H1 (cell line): ENCODE measurements at regions not wholly inside any gene's neighbourhood (a gene's known extent, or its start where the extent isn't known, plus 50 kb on each side); places are given as distances from the start of the nearest gene placed in this dataset.

Experiments
- CTCF ChIA-PET: fragments of 300-600 bp; sonication (Branson Sonifier 250); formaldehyde crosslinking; loops from one replicate; lab custom pipeline; 2021; ENCODE audit not compliant: partially characterized antibody; lab: Charles Lee
- POLR2A ChIA-PET: fragments of 300-600 bp; sonication (Branson Sonifier 250); formaldehyde crosslinking; loops from one replicate; lab custom pipeline; 2021; ENCODE audit warnings: inconsistent platforms; ENCODE audit not compliant: partially characterized antibody; lab: Charles Lee
- DNase-seq, 2 experiments: peaks; one replicate each; pipeline versions ENCODE4 v3.0.0 to v3.0.0-alpha.2; 2010 to 2022; ENCODE audit warnings: low spot score in 2 of 2, low read depth in 1 of 2, mixed read lengths in 1 of 2
- FAIRE-seq: peaks from 2 replicates; lab custom pipeline; 2011; peaks lifted over from hg19 to GRCh38; lab: Jason Lieb, UNC
- H2AFZ ChIP-seq: 2 replicates; pipeline ENCODE4 v1.8.1; 2012; ENCODE audit warnings: low read length, inconsistent platforms
- H2AK5ac ChIP-seq: 2 replicates; pipeline ENCODE4 v1.6.1; 2013; ENCODE audit warnings: low read depth, low read length
- H2BK120ac ChIP-seq: replicated peaks from 2 replicates; pipeline ENCODE3; 2013; ENCODE audit warnings: low read depth, low read length, inconsistent platforms
- H2BK12ac ChIP-seq: 2 replicates; pipeline ENCODE4 v1.6.1; 2013; ENCODE audit warnings: low read depth, low read length
- H2BK15ac ChIP-seq: 2 replicates; pipeline ENCODE4 v1.6.1; 2013; ENCODE audit warnings: low read length
- H2BK20ac ChIP-seq: 2 replicates; pipeline ENCODE4 v1.6.1; 2013; ENCODE audit warnings: low read length
- H2BK5ac ChIP-seq: 2 replicates; pipeline ENCODE4 v1.6.1; 2013; ENCODE audit warnings: low read depth, low read length
- H3K14ac ChIP-seq: 2 replicates; pipeline ENCODE4 v1.6.1; 2013; ENCODE audit warnings: inconsistent platforms; ENCODE audit not compliant: insufficient read length
- H3K18ac ChIP-seq: 2 replicates; pipeline ENCODE4 v1.6.1; 2013; ENCODE audit warnings: low read length; ENCODE audit errors: extremely low read depth
- H3K23ac ChIP-seq: 2 replicates; pipeline ENCODE4 v1.6.1; 2013; ENCODE audit warnings: inconsistent platforms; ENCODE audit not compliant: insufficient read length
- H3K23me2 ChIP-seq: 2 replicates; pipeline ENCODE4 v1.6.1; 2013; ENCODE audit warnings: low read depth, low read length
- H3K27ac ChIP-seq: 2 replicates; pipeline ENCODE4 v1.6.1; 2011; ENCODE audit warnings: low read depth, low read length, inconsistent platforms
- H3K27me3 ChIP-seq, 4 experiments: replicated peaks in 1 of 4; 1 replicate in 1 of 4; 2 replicates in 3 of 4; pipeline versions ENCODE4 v1.6.1 to v1.8.1; 2011 to 2013; ENCODE audit warnings: low read length in 3 of 4, mild to moderate bottlenecking in 3 of 4, inconsistent platforms in 2 of 4, mixed read lengths in 2 of 4, moderate library complexity in 1 of 4; ENCODE audit not compliant: control insufficient read depth in 3 of 4, insufficient read depth in 3 of 4; ENCODE audit errors: extremely low read depth in 1 of 4
- H3K36me3 ChIP-seq, 4 experiments: 2 replicates each; pipeline versions ENCODE4 v1.6.1 to v1.8.1; 2011 to 2013; ENCODE audit warnings: mild to moderate bottlenecking in 4 of 4, low read length in 3 of 4, moderate library complexity in 2 of 4, control low read depth in 1 of 4, inconsistent platforms in 1 of 4; ENCODE audit not compliant: insufficient read depth in 4 of 4, control insufficient read depth in 2 of 4
- H3K4ac ChIP-seq: replicated peaks from 2 replicates; pipeline ENCODE3; 2013; ENCODE audit warnings: low read length, low read depth, mixed read lengths, inconsistent platforms; ENCODE audit not compliant: insufficient read length
- H3K4me1 ChIP-seq, 4 experiments: replicated peaks in 1 of 4; 1 replicate in 1 of 4; 2 replicates in 3 of 4; pipeline versions ENCODE4 v1.6.1 to v1.8.1; 2011 to 2013; ENCODE audit warnings: low read length in 3 of 4, inconsistent platforms in 2 of 4, mixed read lengths in 1 of 4; ENCODE audit not compliant: insufficient read depth in 4 of 4, control insufficient read depth in 3 of 4
- H3K4me2 ChIP-seq, 2 experiments: 2 replicates each; pipeline versions ENCODE4 v1.6.1 to v1.8.1; 2011 to 2013; ENCODE audit warnings: low read depth in 2 of 2, low read length in 2 of 2, control low read depth in 1 of 2, inconsistent platforms in 1 of 2, mild to moderate bottlenecking in 1 of 2; ENCODE audit not compliant: insufficient read depth in 1 of 2
- H3K4me3 ChIP-seq, 4 experiments: fragments of 200-600, 300-600 bp in 1 of 4; sonication (generic), shearing (Covaris generic), sonication (Bioruptor Twin) in 1 of 4; 2 replicates each; pipeline versions ENCODE4 v1.5.1 to v1.8.1; 2011 to 2016; ENCODE audit warnings: low read length in 4 of 4, low read depth in 3 of 4, control low read depth in 2 of 4, inconsistent platforms in 2 of 4, mild to moderate bottlenecking in 2 of 4, mixed read lengths in 1 of 4, moderate library complexity in 1 of 4; ENCODE audit not compliant: insufficient read depth in 2 of 4; ENCODE audit errors: extremely low read depth in 1 of 4
- H3K56ac ChIP-seq: replicated peaks from 2 replicates; pipeline ENCODE3; 2013; ENCODE audit warnings: low read depth, mild to moderate bottlenecking, mixed read lengths, low read length, inconsistent platforms; ENCODE audit not compliant: insufficient read length
- H3K79me1 ChIP-seq: 2 replicates; pipeline ENCODE4 v1.6.1; 2013; ENCODE audit warnings: low read depth, low read length, control low read depth
- H3K79me2 ChIP-seq, 2 experiments: 2 replicates each; pipeline versions ENCODE4 v1.6.1 to v1.8.1; 2012 to 2013; ENCODE audit warnings: low read length in 2 of 2, mild to moderate bottlenecking in 2 of 2, inconsistent platforms in 1 of 2; ENCODE audit not compliant: insufficient read depth in 2 of 2, control insufficient read depth in 1 of 2
- H3K9ac ChIP-seq, 4 experiments: replicated peaks in 1 of 4; 1 replicate in 1 of 4; 2 replicates in 3 of 4; pipeline versions ENCODE4 v1.6.1 to v1.8.1; 2011 to 2013; ENCODE audit warnings: low read depth in 3 of 4, low read length in 3 of 4, control low read depth in 2 of 4, mild to moderate bottlenecking in 2 of 4, moderate library complexity in 2 of 4, inconsistent platforms in 1 of 4; ENCODE audit errors: extremely low read depth in 1 of 4
- H3K9me3 ChIP-seq, 2 experiments: 2 replicates each; pipeline versions ENCODE4 v1.6.1 to v1.8.1; 2012 to 2013; ENCODE audit warnings: mild to moderate bottlenecking in 2 of 2, moderate library complexity in 2 of 2, control low read depth in 1 of 2, inconsistent platforms in 1 of 2, low read depth in 1 of 2, low read length in 1 of 2, mixed read lengths in 1 of 2; ENCODE audit not compliant: insufficient read depth in 2 of 2
- H4K20me1 ChIP-seq, 2 experiments: replicated peaks in 1 of 2; 2 replicates each; pipeline versions ENCODE3 to v1.8.1; 2011 to 2013; ENCODE audit warnings: inconsistent platforms in 2 of 2, low read length in 2 of 2, mild to moderate bottlenecking in 1 of 2; ENCODE audit not compliant: insufficient read depth in 2 of 2, control insufficient read depth in 1 of 2
- H4K5ac ChIP-seq: 2 replicates; pipeline ENCODE4 v1.6.1; 2013; ENCODE audit warnings: low read length, low read depth, mixed read lengths, inconsistent platforms; ENCODE audit not compliant: insufficient read length
- H4K8ac ChIP-seq: 2 replicates; pipeline ENCODE4 v1.8.0; 2013; ENCODE audit warnings: mild to moderate bottlenecking, moderate library complexity, low read length, inconsistent platforms; ENCODE audit not compliant: insufficient read depth; ENCODE audit errors: extremely low read depth
- H4K91ac ChIP-seq: replicated peaks from 2 replicates; pipeline ENCODE3; 2013; ENCODE audit warnings: low read length, mixed read lengths, inconsistent platforms; ENCODE audit not compliant: insufficient read length
- BACH1 ChIP-seq: IDR thresholded peaks from 2 replicates; pipeline ENCODE4 v1.6.1; 2012; ENCODE audit warnings: low read length, improper control_type of control experiment
- CBX8 ChIP-seq: fragments of 300-800, 300-1000 bp; sonication (generic); IDR thresholded peaks from 2 replicates; pipeline ENCODE4 v1.7.1; 2016; ENCODE audit warnings: low read depth, low read length, borderline replicate concordance
- GTF2F1 ChIP-seq: IDR thresholded peaks from 2 replicates; pipeline ENCODE4 v1.6.1; 2012; ENCODE audit warnings: low read depth, low read length, improper control_type of control experiment, borderline replicate concordance
- NRF1 ChIP-seq: IDR thresholded peaks from 2 replicates; pipeline ENCODE4 v1.6.1; 2011; ENCODE audit warnings: mild to moderate bottlenecking, low read depth, low read length, improper control_type of control experiment
- PHF8 ChIP-seq: fragments of 200-600 bp; sonication (generic); conservative IDR thresholded peaks from 2 replicates; pipeline ENCODE4 v1.7.1; 2012; ENCODE audit warnings: low read depth, mild to moderate bottlenecking, inconsistent platforms, low read length, moderate library complexity
- POU5F1 ChIP-seq: IDR thresholded peaks from 2 replicates; pipeline ENCODE4 v1.6.1; 2011; ENCODE audit warnings: low read depth, mild to moderate bottlenecking, low read length, moderate library complexity
- WGBS, 2 experiments: shearing (Covaris generic) in 1 of 2; methylation state at CpG; one replicate each; pipeline versions ENCODE4 v1.1.6 to v1.1.7; 2013 to 2015; ENCODE audit warnings: low lambda C conversion rate in 2 of 2, mixed read lengths in 2 of 2, inconsistent platforms in 1 of 2, low coverage in 1 of 2, missing lambda C conversion rate in 1 of 2; ENCODE audit not compliant: insufficient replicate concordance in 2 of 2, insufficient coverage in 1 of 2, insufficient read length in 1 of 2; ENCODE audit errors: extremely low coverage in 1 of 2, missing lambda C conversion rate in 1 of 2; 5-methylcytosine and 5-hydroxymethylcytosine counted together

GRCh38 chr9:16277471-16277960 lies 593.0 kb downstream of the BNC2 start:
- Histone ChIP-seq H3K18ac (no peak overlapping the region), H2BK15ac (no peak overlapping the region), H3K36me3 (no peaks in the 10 kb centered on the region), H4K8ac (no peak overlapping the region), H2BK120ac (no peak overlapping the region), H3K9me3 (no peaks in the 10 kb centered on the region), H3K27ac (no peak overlapping the region), H4K20me1 (no peaks in the 10 kb centered on the region), H3K79me1 (no peaks in the 10 kb centered on the region), H3K4me3 (no peak overlapping the region), H3K4me1 (no peaks in the 10 kb centered on the region; a peak in 2 of 7 replicates), H2BK20ac (no peak overlapping the region), H3K23ac (no peak overlapping the region), H2BK12ac (no peak overlapping the region), H2AFZ (no peak overlapping the region), H3K79me2 (no peaks in the 10 kb centered on the region), H3K56ac (no peak overlapping the region), H3K4ac (no peak overlapping the region), H2AK5ac (no peak overlapping the region), H2BK5ac (no peak overlapping the region), H4K5ac (no peak overlapping the region), H3K23me2 (no peaks in the 10 kb centered on the region), H3K14ac (no peak overlapping the region), H4K91ac (no peak overlapping the region), H3K4me2 (no peak overlapping the region), H3K9ac (no peak overlapping the region), H3K27me3 (no peaks in the 10 kb centered on the region)
- CTCF ChIA-PET = no interaction called here
- DNase-seq (no peak), FAIRE-seq (no peak)
- POLR2A ChIA-PET = no interaction called here
- 85% methylated on average over 8 of the region's 8 CpGs; no CpG with 5 or more reads in 1 of the 2 experiments for WGBS, 2 experiments
- TF ChIP-seq POU5F1 = no peak
- no peak for TF ChIP-seq NRF1
- no peak for TF ChIP-seq GTF2F1
- no peak for TF ChIP-seq BACH1
- no peak for TF ChIP-seq CBX8
- TF ChIP-seq PHF8 = no peak
